Endometrial microvascular endothelial cells (primary cell): ENCODE measurements at regions not wholly inside any gene's neighbourhood (a gene's known extent, or its start where the extent isn't known, plus 50 kb on each side); places are given as distances from the start of the nearest gene placed in this dataset.

Experiments
- in situ Hi-C: cut with HindIII; loops from 2 replicates; pipeline ENCODE4 v1.10.0; 2017; ENCODE audit warnings: low sequenced_read_pairs, low pct_unique_long_range_greater_than_20kb; ENCODE audit errors: inconsistent ontology term

DNA sequence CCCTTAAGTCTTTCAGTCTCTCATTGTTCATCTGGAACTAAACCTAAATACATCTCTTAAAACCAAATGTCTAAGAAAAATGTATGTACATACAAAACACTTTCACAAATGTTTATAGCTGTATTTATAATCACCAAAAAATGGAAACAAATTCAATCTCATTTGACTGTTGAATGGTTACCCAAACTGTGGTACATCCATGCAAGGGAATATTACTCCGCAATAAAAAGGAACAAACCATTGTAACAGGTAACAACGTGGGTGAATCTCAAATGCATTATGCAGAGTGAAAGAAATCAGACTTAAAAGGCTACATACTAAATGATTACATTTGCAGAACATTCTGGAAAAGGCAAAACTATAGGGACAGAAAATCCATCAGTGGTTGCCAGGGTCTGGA lies 425.2 kb downstream of the COG6 start:
- in situ Hi-C loops, result loop anchor here (10.0 kb wide), 2 partner anchors 424 to 604 kb away; no protein-coding TSS in a partner anchor

DNA sequence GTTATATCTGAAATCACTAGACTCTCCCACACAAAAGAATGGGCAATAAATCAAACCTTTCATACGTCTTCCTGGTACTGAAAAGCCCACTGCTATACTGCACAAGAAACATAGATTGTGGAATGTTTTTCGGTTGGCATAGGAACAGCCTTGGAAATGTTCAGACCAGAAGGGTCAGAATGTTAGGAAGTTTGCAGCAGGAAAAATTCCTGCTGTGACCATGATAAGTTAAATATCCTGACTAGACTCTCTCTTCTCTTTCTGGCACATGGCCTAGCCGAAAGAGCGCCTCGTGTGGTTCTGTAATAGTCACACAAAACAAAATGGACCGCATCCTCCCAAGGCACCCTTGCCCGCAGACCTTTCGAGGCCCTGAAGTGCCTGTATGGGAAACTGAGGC lies 427.2 kb downstream of the COG6 start:
- in situ Hi-C loops, result loop anchor here (10.0 kb wide), 2 partner anchors 422 to 602 kb away; no protein-coding TSS in a partner anchor

DNA sequence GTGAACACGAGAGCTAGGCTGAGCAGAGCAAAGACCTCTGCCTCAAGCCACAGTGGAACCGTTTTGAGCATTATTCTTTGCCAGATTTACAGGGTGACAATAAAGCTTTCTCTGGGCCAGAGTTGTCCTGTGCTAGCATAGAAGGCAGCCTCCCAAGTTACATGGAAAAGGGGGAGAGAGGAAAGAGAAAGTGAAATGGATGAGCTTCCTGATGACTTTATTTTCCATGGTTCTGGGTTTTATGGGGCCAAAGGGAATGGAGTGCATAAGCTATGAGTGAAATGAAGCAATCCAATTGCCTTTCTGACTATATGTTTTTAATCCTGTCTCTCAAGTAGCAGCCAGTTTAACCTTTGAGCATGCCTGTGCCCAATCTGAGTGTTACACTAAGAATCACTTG lies 428.4 kb downstream of the COG6 start:
- in situ Hi-C loops, result loop anchor here (10.0 kb wide), 2 partner anchors 421 to 601 kb away; no protein-coding TSS in a partner anchor

DNA sequence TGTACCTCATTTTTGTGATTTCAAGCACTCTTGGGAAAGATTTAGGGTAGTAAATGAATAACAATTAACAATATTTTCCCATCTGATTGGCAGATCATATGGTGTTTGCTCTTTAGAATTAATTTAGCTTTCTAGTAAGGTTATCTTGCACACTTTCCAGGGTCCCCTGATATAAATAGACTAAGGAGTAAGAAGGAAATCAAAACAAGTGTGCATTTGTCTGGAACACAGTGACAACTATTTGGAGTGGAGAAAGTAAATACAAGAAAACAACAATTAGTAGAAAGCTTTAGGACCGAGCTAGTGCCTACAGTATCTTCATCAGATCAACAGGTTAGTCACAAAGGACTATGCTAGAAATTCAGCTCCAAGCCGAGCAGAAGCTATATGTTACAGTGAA lies 429.5 kb downstream of the COG6 start:
- in situ Hi-C loops, result loop anchor here (10.0 kb wide), 2 partner anchors 420 to 600 kb away; no protein-coding TSS in a partner anchor

DNA sequence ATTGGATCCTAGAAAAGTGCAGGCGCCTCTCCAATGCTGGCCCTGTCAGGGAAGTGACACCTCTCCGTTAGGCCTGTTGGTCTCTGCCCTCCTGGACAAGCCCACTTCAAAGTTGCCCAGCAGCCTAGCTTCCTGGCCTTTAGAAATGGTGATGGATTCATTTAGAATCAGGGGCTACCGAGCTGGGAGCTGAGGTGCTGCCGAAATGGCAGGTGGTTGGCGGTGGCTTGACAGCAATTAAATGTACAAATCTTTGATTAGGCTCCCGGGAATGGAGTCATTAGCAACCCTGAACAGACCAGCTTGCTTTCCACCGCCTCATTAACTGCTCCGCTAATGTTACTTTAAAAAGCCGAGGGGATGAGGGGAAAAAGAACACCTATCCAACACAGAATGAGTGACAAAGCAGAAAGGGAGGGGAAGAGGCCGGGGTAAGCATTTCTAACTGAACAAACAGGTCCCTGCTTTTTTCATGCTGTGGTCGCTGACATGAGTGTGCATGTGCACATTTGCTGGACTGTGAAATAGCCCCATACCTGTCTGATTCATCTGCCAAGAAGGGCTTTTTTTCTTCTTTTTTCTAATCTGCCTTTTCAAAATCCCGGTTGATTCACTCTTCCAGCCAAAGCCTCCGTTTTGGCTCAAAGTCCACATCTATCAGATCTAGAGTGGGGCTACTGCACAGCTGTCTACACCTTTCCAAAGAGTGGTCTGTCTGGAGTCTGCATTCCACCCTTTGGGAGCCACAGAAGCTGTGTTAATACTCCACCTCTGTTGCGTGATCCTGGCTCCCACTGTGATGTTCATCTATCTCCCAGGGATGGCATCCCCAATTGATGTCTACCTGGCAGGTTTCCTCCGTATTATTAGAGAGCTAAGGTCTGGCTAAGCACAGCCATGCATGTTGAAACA lies 431.9 kb downstream of the COG6 start:
- in situ Hi-C loops, result loop anchor here (10.0 kb wide), 2 partner anchors 417 to 597 kb away; no protein-coding TSS in a partner anchor

DNA sequence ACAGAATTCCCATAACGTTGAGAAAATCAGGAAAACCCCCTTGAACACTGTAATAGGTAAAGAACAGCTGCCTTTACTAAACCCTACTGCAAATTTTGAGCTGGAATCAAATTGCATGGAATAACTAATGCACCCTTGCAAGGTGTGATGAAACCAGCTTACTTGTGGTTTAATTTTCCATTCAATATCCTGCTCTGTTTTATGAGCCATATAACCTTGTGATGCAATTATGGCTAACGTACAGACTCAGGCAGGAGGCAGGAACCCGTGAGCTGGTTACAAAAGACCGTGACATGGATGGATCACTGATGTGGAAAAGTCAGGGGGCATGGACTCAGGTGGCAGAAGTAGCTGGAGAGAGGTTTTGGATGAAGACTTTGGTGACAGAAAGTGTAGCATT lies 438.6 kb downstream of the COG6 start:
- in situ Hi-C loops, result no loop called here

DNA sequence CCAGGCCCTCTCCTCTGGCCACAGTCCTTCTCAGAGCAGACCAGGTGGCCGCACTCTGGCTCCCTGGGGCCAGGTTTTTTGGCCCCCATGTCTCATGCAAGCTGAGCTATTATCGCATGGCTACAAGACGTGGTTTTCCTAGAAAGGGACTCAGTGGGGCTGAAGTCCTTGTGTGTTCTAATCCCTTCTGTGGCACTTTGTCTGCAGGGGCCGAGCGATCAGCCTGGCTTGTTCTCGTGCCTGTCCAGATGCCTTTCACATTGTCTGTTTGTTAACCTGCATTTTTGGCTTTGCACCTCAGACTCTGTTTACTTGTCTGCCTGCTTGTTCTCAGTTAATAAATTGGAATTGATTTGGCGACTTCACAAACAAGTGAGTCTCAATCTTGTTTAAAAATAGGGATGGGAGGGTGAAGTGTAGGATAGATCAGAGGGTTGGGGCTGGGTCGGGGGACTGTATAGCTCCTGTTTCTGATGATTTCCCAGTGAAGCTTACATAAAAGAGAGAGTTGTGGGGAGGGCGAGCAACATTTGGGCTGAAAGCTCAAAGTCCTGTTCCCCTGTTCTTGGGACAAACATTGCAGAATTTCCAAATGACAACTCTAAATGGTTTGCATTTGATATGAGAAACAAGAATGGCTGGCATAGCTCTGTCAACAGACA lies 440.4 kb downstream of the COG6 start:
- in situ Hi-C loops, result no loop called here

DNA sequence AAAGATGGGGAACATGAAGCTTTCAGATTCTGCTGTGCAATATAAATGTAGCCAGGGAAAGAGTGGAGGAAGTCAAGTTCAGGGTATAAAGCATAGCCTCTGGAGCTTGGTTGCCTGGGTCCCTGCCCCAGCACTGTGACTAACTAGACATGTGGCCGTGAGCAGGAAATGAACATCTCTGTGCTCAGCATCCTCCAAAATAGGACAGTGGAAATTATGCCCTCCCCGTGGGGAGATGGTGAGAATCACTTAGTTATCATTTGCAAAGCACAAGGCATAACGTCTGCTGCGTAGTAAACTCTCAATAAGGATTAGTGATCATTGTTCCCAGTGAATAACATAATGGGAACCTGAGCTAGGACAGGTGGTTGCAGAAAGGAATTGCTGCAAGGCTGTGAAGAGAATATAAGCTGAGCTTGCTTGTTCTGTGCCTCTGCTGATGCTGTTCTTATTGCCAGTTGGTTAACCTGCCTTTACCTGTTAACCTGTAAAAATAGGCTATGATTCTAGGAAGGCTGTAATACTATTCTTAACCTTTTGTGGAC lies 441.0 kb downstream of the COG6 start:
- in situ Hi-C loops, result no loop called here

DNA sequence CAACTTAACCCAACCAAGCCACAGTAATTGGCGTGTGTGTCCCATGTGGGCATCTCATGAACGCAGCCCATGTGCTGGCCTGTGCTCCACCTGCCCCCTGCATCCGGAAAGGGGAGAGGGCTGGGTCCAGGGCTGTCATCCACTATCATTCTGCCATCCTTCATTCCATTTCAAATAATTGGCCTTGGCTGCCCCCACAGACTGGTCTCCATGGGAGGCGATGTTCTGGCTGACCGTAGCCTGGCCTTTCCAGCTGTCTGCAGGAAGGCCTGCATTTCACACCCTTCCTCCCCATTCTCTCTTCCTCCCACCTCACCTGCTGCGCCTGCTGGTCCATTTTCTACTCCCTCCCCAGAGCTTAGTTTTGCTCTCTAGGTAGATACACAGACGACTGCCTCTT lies 442.8 kb downstream of the COG6 start:
- in situ Hi-C loops, result no loop called here

DNA sequence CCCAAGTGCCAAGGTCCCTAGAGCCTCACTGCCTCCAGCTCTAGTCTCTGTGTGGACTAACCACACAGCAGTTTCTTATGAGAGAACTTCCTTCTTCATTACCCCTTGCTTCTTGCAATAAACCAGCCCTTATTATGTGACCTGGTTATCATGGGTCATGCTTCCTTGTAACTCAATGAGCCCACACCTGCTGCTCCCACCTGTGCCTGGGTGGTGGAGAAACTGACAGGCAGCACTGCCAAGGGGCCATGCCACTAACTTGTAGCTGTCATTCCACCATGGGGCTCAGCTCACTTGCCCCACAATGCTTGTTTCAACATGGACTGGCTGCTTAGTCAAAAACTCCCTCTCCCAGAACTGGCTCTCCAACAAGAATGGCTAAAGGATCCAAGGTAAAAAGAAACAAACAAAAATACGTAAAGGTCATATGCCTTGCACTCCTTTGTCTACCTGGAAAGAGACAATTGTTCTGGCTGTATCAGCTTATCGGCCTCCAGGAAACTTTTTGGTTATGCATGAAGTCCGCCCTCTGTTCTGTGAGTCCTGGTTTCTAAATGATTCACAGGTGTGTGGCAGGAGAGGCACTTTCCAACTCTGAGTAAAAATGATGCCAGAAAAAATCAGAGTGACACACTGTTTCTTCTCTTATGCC lies 446.4 kb downstream of the COG6 start:
- in situ Hi-C loops, result no loop called here

DNA sequence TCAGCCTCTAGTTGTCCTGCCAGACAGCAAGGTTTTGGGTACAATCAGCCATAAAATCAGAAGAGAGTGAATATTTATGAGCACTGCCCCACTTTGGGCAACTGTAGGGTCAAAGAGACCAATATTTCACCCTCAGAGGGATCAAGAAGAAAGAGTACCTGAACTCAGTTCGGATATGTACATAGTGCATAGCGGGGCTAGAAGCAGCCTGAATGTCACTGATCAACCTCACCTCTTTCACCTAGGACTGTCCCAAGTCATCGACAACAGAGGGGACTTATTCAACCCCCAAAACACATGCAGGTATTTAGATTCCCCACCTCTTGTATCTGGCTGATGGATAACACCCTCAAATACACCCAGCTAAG lies 446.9 kb downstream of the COG6 start:
- in situ Hi-C loops, result no loop called here

DNA sequence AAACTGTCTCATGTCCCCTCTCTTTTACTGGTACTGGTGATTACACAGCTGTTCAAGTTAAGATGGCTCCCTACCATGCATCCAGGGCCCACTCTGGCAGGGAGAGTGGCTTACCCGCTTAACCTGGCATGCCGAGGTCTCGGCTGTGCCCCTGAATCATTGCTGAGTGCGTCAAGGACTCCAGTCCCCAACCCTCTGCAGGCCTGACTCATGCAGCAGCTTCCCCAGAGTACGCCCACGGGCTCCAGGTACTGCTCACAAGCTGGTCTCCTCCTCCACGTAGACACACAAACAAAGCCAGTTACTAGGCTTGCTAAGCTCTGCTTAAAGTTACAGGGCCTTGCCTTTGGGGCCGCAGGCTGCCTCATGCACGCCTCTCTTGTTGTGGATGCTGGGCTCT lies 447.4 kb downstream of the COG6 start:
- in situ Hi-C loops, result no loop called here

DNA sequence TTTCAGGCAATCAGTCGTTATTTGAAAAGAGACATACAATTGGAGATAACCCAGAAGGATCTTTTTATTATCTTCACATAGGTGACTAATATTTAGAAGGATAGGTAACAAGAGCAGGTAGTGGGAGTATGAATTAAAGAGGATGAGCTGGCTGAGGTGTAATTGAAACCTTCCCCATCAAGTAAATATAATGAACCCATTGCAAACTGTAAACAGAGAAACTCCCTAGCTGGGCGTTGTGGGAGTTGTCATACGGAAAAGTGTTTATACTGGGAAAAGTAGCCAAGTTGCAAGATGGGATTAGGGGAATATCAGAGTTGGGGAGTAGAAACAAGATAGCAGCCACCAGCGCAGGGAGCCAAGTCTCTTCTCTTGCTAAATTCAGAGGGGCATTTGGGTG lies 448.4 kb downstream of the COG6 start:
- in situ Hi-C loops, result no loop called here

DNA sequence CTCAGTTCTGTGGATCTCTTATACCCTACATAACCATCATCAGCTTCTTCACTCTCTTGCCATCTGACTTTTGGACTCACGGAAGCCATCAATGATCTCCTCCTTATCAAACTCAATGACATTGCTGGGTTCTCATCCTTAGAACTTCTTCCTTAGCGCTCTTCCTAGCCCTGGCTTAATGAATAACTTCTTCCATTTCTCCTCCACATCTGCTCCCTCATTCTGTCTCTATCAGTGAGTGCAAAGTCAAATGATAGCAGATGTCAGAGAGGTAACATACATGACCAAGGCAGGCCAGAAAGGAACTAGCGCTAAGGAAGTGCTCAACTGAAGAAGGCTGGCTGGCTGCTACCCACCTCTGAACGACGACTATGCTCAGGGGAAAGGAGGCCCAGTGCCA lies 449.8 kb downstream of the COG6 start:
- in situ Hi-C loops, result no loop called here

DNA sequence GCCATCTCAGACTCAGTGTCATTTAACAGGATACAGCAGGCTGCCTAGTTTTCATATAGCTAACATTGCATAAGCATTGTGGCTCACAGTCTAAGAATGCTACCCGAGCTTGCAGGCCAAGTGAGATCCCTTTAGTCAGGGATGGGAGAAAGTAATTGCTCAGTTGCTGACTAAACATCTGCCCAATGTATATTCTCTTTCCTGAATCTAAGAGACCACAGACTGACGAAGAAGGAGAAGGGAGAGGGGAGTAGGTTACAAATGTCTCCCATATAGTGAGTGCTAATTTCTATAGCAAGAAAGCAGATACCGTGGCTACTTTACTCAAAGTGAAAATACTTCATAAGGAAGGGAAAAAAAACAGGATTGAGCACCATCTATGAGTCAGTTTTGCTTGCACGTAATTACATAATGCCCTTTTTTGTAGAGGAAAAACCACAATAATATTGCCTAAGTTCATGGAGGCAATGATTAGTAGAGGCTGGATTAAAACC lies 453.9 kb downstream of the COG6 start:
- in situ Hi-C loops, result no loop called here

DNA sequence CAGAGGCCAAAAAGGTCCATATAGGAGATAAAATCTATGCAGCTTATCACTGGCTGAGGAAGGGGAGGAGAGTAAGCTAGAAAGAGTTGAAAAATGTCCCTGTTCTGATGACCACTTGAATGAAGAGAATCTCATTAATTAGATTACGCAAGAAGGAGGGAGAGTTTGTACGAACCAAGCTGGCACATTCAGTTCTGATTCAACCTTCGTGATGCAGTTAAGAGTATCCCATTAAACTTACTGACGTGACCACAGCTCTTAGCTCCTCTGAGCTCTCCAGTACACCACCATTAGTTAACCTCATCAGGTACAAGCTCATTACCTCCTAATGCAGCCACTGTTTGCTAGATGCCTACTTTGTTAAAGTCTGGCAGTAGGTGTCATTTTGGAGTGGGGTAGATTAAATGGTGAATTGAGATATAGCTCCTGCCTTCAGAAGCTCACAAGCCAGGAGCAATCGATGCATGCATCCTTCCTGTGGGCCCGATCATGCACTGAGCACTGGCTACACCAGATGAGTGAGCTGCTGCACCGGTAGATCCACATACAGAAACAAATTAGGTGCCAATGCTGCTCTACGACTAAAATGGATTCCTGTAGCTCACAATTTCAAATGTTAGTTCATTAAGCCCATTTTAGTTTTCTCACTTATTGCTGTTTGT lies 458.3 kb downstream of the COG6 start:
- in situ Hi-C loops, result no loop called here

DNA sequence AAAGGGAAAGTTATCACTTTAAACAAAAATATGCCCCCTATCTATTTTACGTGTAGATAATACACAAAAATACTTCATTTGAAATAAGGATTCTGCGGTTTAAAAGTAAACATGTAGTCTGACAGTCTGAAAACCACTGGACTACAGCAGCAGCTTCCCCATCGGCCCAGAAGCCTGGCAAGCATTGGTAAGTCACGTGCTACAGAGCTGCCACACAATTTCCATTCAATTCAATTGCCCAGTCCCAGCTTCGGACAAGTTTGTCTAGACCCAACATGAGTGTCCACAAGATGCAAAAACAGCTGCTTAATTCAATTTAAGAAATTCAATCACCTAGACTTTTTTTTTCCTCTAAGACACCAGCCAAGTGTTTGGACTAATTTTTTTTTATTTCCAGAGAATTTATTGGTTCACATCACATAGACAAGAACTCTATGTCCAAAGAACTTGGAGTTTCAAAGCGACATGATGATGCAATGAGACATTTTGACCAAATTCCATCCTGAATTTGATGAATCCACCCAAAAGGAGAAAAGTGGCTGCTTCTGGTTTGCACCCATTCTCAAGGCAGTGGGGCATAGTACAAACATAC lies 458.9 kb downstream of the COG6 start:
- in situ Hi-C loops, result no loop called here

DNA sequence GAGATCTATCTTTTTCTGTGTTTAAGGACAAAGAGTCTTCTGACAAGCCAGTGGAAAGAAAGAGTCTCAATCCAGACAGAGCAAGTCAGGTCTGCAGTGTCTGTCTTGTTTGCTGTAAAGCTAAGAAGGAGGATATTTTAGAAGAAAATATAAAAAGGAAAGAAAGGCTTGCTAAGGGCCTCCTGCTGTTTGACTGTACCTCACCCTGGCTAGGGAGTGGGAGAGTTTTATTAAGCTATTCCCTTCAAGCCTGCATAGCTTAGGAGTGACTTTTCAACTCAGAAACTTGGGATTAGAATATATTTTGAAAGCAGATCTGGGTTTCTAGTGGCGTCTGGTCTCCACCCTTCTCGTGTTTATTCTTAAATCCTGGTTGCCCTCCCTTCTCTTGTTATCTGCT lies 460.0 kb downstream of the COG6 start:
- in situ Hi-C loops, result no loop called here
